Keratinocyte (primary cell): ENCODE measurements at regions not wholly inside any gene's neighbourhood (a gene's known extent, or its start where the extent isn't known, plus 50 kb on each side); places are given as distances from the start of the nearest gene placed in this dataset.

Source experiments
- DNase-seq: peaks from one replicate; pipeline ENCODE4 v3.0.0-alpha.2; 2011; ENCODE audit warnings: low read depth, missing footprints, low spot score
- FAIRE-seq: peaks from 2 replicates; lab custom pipeline; 2011; peaks lifted over from hg19 to GRCh38; lab: Jason Lieb, UNC
- H2AFZ ChIP-seq: 2 replicates; pipeline ENCODE4 v1.6.0; 2012; ENCODE audit warnings: low read length, control low read depth, inconsistent platforms; ENCODE audit not compliant: control insufficient read depth
- H3K27ac ChIP-seq: 2 replicates; pipeline ENCODE4 v1.5.1; 2011; ENCODE audit warnings: low read length; ENCODE audit not compliant: control insufficient read depth, insufficient read depth
- H3K27me3 ChIP-seq: 3 replicates; pipeline ENCODE4 v1.6.0; 2011; ENCODE audit warnings: low read length; ENCODE audit not compliant: control insufficient read depth, insufficient read depth; ENCODE audit errors: extremely low read depth
- H3K36me3 ChIP-seq, 2 experiments: 2 replicates in 1 of 2; 3 replicates in 1 of 2; pipeline ENCODE4 v1.5.1; 2011; ENCODE audit warnings: low read length in 2 of 2, mild to moderate bottlenecking in 1 of 2; ENCODE audit not compliant: control insufficient read depth in 2 of 2, insufficient read depth in 2 of 2; ENCODE audit errors: extremely low read depth in 1 of 2
- H3K4me1 ChIP-seq: 3 replicates; pipeline ENCODE4 v1.5.1; 2011; ENCODE audit warnings: low read length; ENCODE audit not compliant: control insufficient read depth, insufficient read depth; ENCODE audit errors: extremely low read depth
- H3K4me2 ChIP-seq: 3 replicates; pipeline ENCODE4 v1.6.0; 2011; ENCODE audit warnings: low read depth, low read length; ENCODE audit not compliant: control insufficient read depth, insufficient read depth; ENCODE audit errors: extremely low read depth
- H3K4me3 ChIP-seq, 3 experiments: fragments of 200-600 bp in 1 of 3; sonication (generic) in 1 of 3; 2 replicates in 2 of 3; 3 replicates in 1 of 3; pipeline ENCODE4 v1.5.1; 2011 to 2016; ENCODE audit warnings: low read length in 3 of 3, mild to moderate bottlenecking in 3 of 3, control low read depth in 2 of 3, inconsistent platforms in 1 of 3, low read depth in 1 of 3, mixed read lengths in 1 of 3, mixed run types in 1 of 3, moderate library complexity in 1 of 3; ENCODE audit not compliant: control insufficient read depth in 2 of 3, insufficient read depth in 2 of 3; ENCODE audit errors: extremely low read depth in 1 of 3
- H3K79me2 ChIP-seq: 2 replicates; pipeline ENCODE4 v1.6.0; 2012; ENCODE audit warnings: low read length; ENCODE audit not compliant: control insufficient read depth, insufficient read depth
- H3K9ac ChIP-seq: 3 replicates; pipeline ENCODE4 v1.6.0; 2011; ENCODE audit warnings: low read length; ENCODE audit not compliant: control insufficient read depth, insufficient read depth; ENCODE audit errors: extremely low read depth
- H3K9me1 ChIP-seq: 3 replicates; pipeline ENCODE4 v1.6.0; 2011; ENCODE audit warnings: low read length; ENCODE audit not compliant: control insufficient read depth, insufficient read depth; ENCODE audit errors: extremely low read depth
- H3K9me3 ChIP-seq: 2 replicates; pipeline ENCODE4 v1.5.1; 2012; ENCODE audit warnings: low read depth, low read length; ENCODE audit not compliant: control insufficient read depth
- H4K20me1 ChIP-seq: 3 replicates; pipeline ENCODE4 v1.6.0; 2011; ENCODE audit warnings: low read length; ENCODE audit not compliant: control insufficient read depth, insufficient read depth; ENCODE audit errors: extremely low read depth
- CTCF ChIP-seq, 3 experiments: IDR thresholded peaks in 1 of 3; conservative IDR thresholded peaks in 1 of 3; optimal IDR thresholded peaks in 1 of 3; 2 replicates in 2 of 3; 3 replicates in 1 of 3; pipeline versions ENCODE3 to v1.5.1; 2011; ENCODE audit warnings: low read length in 3 of 3, mild to moderate bottlenecking in 3 of 3, moderate library complexity in 2 of 3, control low read depth in 1 of 3, inconsistent platforms in 1 of 3; ENCODE audit not compliant: insufficient read depth in 2 of 3; ENCODE audit errors: extremely low read depth in 1 of 3
- EZH2 ChIP-seq: IDR thresholded peaks from one replicate; pipeline ENCODE4 v1.6.1; 2012; ENCODE audit warnings: inconsistent platforms, mild to moderate bottlenecking, low read length, moderate library complexity
- dilution Hi-C: fragments of 300-500 bp; cut with MboI; formaldehyde crosslinking; loops from one replicate; pipeline ENCODE4 v1.7.0; 2020; ENCODE audit warnings: low sequenced_read_pairs; ENCODE audit not compliant: extremely low pct_ligation_motif_present

- no peak for DNase-seq
- peaks cover 5% of the 10 kb centered on the region for H3K27me3 ChIP-seq
- no peak for TF ChIP-seq EZH2
- no peak for TF ChIP-seq CTCF (optimal IDR thresholded peaks at IDR 0.05 in 1 of 3, IDR thresholded peaks at IDR 0.05 in 1 of 3, conservative IDR thresholded peaks at IDR 0.05 in 1 of 3; ENCODE audit: extremely low read depth in 1 of 3, insufficient read depth in 2 of 3, low read length in 3 of 3)
- no peak overlapping the region for H3K4me3 ChIP-seq
- no peaks in the 10 kb centered on the region for H3K4me1 ChIP-seq
- H3K9me3 ChIP-seq: no peaks in the 10 kb centered on the region
- no peaks in the 10 kb centered on the region for H4K20me1 ChIP-seq
- H2AFZ ChIP-seq: no peak overlapping the region
- H3K79me2 ChIP-seq: no peaks in the 10 kb centered on the region
- dilution Hi-C loops: no loop called here
- H3K9ac ChIP-seq: no peak overlapping the region
- H3K9me1 ChIP-seq: no peaks in the 10 kb centered on the region
- FAIRE-seq: no peak
- no peak overlapping the region for H3K27ac ChIP-seq
- no peaks in the 10 kb centered on the region for H3K36me3 ChIP-seq
- no peak overlapping the region for H3K4me2 ChIP-seq
Measured at GRCh38 chr12:111173836-111174235, 195.1 kb downstream of the PHETA1 start.

GRCh38 chr12:111173391-111173790 lies 195.5 kb downstream of the PHETA1 start:
- Histone ChIP-seq H3K4me2 (no peak overlapping the region), H3K27me3 (peaks cover 4% of the 10 kb centered on the region), H3K27ac (no peak overlapping the region), H3K4me3 (no peak overlapping the region), H3K9me1 (no peaks in the 10 kb centered on the region), H4K20me1 (no peaks in the 10 kb centered on the region), H3K79me2 (no peaks in the 10 kb centered on the region), H2AFZ (no peak overlapping the region), H3K4me1 (no peaks in the 10 kb centered on the region), H3K36me3 (no peaks in the 10 kb centered on the region), H3K9me3 (no peaks in the 10 kb centered on the region), H3K9ac (no peak overlapping the region)
- FAIRE-seq (no peak), DNase-seq (no peak)
- dilution Hi-C loops: no loop called here
- no peak for TF ChIP-seq EZH2
- no peak for TF ChIP-seq CTCF (optimal IDR thresholded peaks at IDR 0.05 in 1 of 3, IDR thresholded peaks at IDR 0.05 in 1 of 3, conservative IDR thresholded peaks at IDR 0.05 in 1 of 3; ENCODE audit: extremely low read depth in 1 of 3, insufficient read depth in 2 of 3, low read length in 3 of 3)
